HG03045 (cell line): ENCODE measurements at regions not wholly inside any gene's neighbourhood (a gene's known extent, or its start where the extent isn't known, plus 50 kb on each side); places are given as distances from the start of the nearest gene placed in this dataset.

Experiments
- ATAC-seq: cut with Tn5 transposase; IDR thresholded peaks from one replicate; pipeline ENCODE4 v1.9.1; 2021; ENCODE audit warnings: mild to moderate bottlenecking, moderate library complexity; ENCODE audit not compliant: unreplicated experiment

- ATAC-seq: no peak
Measured at GRCh38 chr11:80505771-80506170, 1064.9 kb upstream of the TENM4 start.

- no peak for ATAC-seq
Measured at GRCh38 chr11:80503990-80504389, 1063.2 kb upstream of the TENM4 start.

GRCh38 chr11:80502511-80502910, 1061.7 kb upstream of the TENM4 start:
- ATAC-seq: no peak

GRCh38 chr11:80495116-80495515, 1054.3 kb upstream of the TENM4 start:
- no peak for ATAC-seq

GRCh38 chr11:80487952-80488351, 1047.1 kb upstream of the TENM4 start:
- ATAC-seq: no peak

- ATAC-seq: no peak
Measured at GRCh38 chr11:80486678-80487077, 1045.8 kb upstream of the TENM4 start.

GRCh38 chr11:80477178-80477577, 1036.3 kb upstream of the TENM4 start:
- no peak for ATAC-seq

GRCh38 chr11:80473562-80473961, 1032.7 kb upstream of the TENM4 start:
- ATAC-seq: no peak

- ATAC-seq: no peak
Measured at GRCh38 chr11:80469871-80470270, 1029.0 kb upstream of the TENM4 start.

- ATAC-seq: no peak
Measured at GRCh38 chr11:80466570-80466969, 1025.7 kb upstream of the TENM4 start.

GRCh38 chr11:80462211-80462610, 1021.4 kb upstream of the TENM4 start:
- ATAC-seq: no peak

GRCh38 chr11:80458376-80458775, 1017.5 kb upstream of the TENM4 start:
- no peak for ATAC-seq

- no peak for ATAC-seq
Measured at GRCh38 chr11:80457823-80458222, 1017.0 kb upstream of the TENM4 start.

GRCh38 chr11:80455818-80456217, 1015.0 kb upstream of the TENM4 start:
- no peak for ATAC-seq

GRCh38 chr11:80451105-80451504, 1010.3 kb upstream of the TENM4 start:
- ATAC-seq: no peak

- ATAC-seq: no peak
Measured at GRCh38 chr11:80448709-80449108, 1007.9 kb upstream of the TENM4 start.

- ATAC-seq: no peak
Measured at GRCh38 chr11:80443177-80443576, 1002.3 kb upstream of the TENM4 start.

GRCh38 chr11:80441821-80442220, 1001.0 kb upstream of the TENM4 start:
- ATAC-seq: no peak

GRCh38 chr11:80440835-80441234, 1000.0 kb upstream of the TENM4 start:
- no peak for ATAC-seq

- ATAC-seq: no peak
Measured at GRCh38 chr11:80436547-80436946, 995.7 kb upstream of the TENM4 start.

GRCh38 chr11:80435345-80435744, 994.5 kb upstream of the TENM4 start:
- no peak for ATAC-seq

GRCh38 chr11:80432057-80432456, 991.2 kb upstream of the TENM4 start:
- no peak for ATAC-seq

- no peak for ATAC-seq
Measured at GRCh38 chr11:80424012-80424695, 983.3 kb upstream of the TENM4 start.
